Lung (tissue), 11 donors: ENCODE measurements at regions not wholly inside any gene's neighbourhood (a gene's known extent, or its start where the extent isn't known, plus 50 kb on each side); places are given as distances from the start of the nearest gene placed in this dataset.

Experiments used
- ATAC-seq: fragments of 200-7000 bp; cut with Tn5 transposase; one replicate; pipeline ENCODE4 v1.9.1; 2020; ENCODE audit warnings: moderate number of reproducible peaks; ENCODE audit not compliant: insufficient read depth, low FRiP score
- DNase-seq, 3 donors: peaks; one replicate each; pipeline ENCODE4 v3.0.0-alpha.2; 2013 to 2017
- H3K27ac ChIP-seq, 2 donors: one replicate each; pipeline ENCODE4 v1.5.1; 2013; ENCODE audit warnings: mild to moderate bottlenecking in 2 of 2, moderate library complexity in 2 of 2, control low read depth in 1 of 2, inconsistent platforms in 1 of 2, low read depth in 1 of 2, low read length in 1 of 2
- H3K27me3 ChIP-seq, 3 donors: one replicate each; pipeline ENCODE4 v1.5.1; 2013; ENCODE audit warnings: low read length in 2 of 3; ENCODE audit not compliant: control insufficient read depth in 3 of 3, insufficient read depth in 3 of 3
- H3K36me3 ChIP-seq, 4 donors: one replicate each; pipeline ENCODE4 v1.5.1; 2013; ENCODE audit warnings: low read length in 4 of 4, mild to moderate bottlenecking in 1 of 4, moderate library complexity in 1 of 4; ENCODE audit not compliant: control insufficient read depth in 4 of 4, insufficient read depth in 4 of 4
- H3K4me1 ChIP-seq, 5 donors: one replicate each; pipeline ENCODE4 v1.5.1; 2013; ENCODE audit warnings: low read length in 5 of 5, mild to moderate bottlenecking in 2 of 5, moderate library complexity in 1 of 5; ENCODE audit not compliant: control insufficient read depth in 5 of 5, insufficient read depth in 5 of 5
- H3K4me3 ChIP-seq: one replicate; pipeline ENCODE4 v1.5.1; 2013; ENCODE audit warnings: mild to moderate bottlenecking, control low read depth, moderate library complexity
- H3K9ac ChIP-seq, 2 donors: one replicate each; pipeline ENCODE4 v1.5.1; 2013; ENCODE audit warnings: low read length in 2 of 2, control low read depth in 1 of 2; ENCODE audit not compliant: insufficient read depth in 1 of 2
- H3K9me3 ChIP-seq, 4 donors: one replicate each; pipeline ENCODE4 v1.5.1; 2013; ENCODE audit warnings: low read length in 3 of 4, mild to moderate bottlenecking in 1 of 4, moderate library complexity in 1 of 4; ENCODE audit not compliant: control insufficient read depth in 4 of 4, insufficient read depth in 3 of 4
- WGBS, 2 donors: extraction: QIAGEN DNeasy Blood & Tissue Kit; methylation state at CpG; one replicate each; pipeline ENCODE4 v1.1.7; 2013; 5-methylcytosine and 5-hydroxymethylcytosine counted together
- TF ChIP-seq, protein P1 (sequence below): IDR thresholded peaks from 2 replicates; pipeline ENCODE4 v1.5.1; 2012; ENCODE audit warnings: mild to moderate bottlenecking; ENCODE audit errors: control extremely low read depth, extremely low read depth
- donor health status: control.
- donor health status: control.
- donor health status: Bipolar disorder and iron deficiency.
- donor health status: healthy.
- donor health status: DM: yes; HTN: yes; CAD: no.

GRCh38 chr17:83182620-83183101 lies 103.3 kb downstream of the METRNL start:
- Histone ChIP-seq H3K9me3 (no peaks in the 10 kb centered on the region), H3K27ac (no peak overlapping the region), H3K4me1 (peaks cover 0 to 33% (median 16%) of the 10 kb centered on the region in 5 donors), H3K36me3 (no peaks in the 10 kb centered on the region), H3K4me3 (no peak overlapping the region), H3K27me3 (no peaks in the 10 kb centered on the region), H3K9ac (no peak overlapping the region)
- ATAC-seq (no peak), DNase-seq (peak; percentile 12 to 52 (median 46))
- WGBS, 2 donors: 67 to 71% methylated on average over 14 of the region's 14 CpGs
- TF ChIP-seq, protein P1, sequence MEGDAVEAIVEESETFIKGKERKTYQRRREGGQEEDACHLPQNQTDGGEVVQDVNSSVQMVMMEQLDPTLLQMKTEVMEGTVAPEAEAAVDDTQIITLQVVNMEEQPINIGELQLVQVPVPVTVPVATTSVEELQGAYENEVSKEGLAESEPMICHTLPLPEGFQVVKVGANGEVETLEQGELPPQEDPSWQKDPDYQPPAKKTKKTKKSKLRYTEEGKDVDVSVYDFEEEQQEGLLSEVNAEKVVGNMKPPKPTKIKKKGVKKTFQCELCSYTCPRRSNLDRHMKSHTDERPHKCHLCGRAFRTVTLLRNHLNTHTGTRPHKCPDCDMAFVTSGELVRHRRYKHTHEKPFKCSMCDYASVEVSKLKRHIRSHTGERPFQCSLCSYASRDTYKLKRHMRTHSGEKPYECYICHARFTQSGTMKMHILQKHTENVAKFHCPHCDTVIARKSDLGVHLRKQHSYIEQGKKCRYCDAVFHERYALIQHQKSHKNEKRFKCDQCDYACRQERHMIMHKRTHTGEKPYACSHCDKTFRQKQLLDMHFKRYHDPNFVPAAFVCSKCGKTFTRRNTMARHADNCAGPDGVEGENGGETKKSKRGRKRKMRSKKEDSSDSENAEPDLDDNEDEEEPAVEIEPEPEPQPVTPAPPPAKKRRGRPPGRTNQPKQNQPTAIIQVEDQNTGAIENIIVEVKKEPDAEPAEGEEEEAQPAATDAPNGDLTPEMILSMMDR: no peak

GRCh38 chr17:83183145-83183948 lies 103.9 kb downstream of the METRNL start:
- H3K4me1 ChIP-seq: peaks cover 0 to 33% (median 16%) of the 10 kb centered on the region in 5 donors
- H3K9me3 ChIP-seq: peaks cover 0 to 4% (median 0%) of the 10 kb centered on the region in 4 donors
- no peaks in the 10 kb centered on the region for H3K36me3 ChIP-seq
- H3K27me3 ChIP-seq: no peaks in the 10 kb centered on the region
- DNase-seq (peak; percentile 74 to 78 (median 78)), ATAC-seq (no peak)
- TF ChIP-seq, protein P1: no peak
- H3K4me3 ChIP-seq: no peak overlapping the region
- WGBS, 2 donors: 68 to 82% methylated on average over 28 of the region's 28 CpGs
- H3K27ac ChIP-seq: peak overlapping the region in 1 of 2 donors; percentile 47
- peak overlapping the region in 1 of 2 donors; percentile 26 for H3K9ac ChIP-seq

DNA sequence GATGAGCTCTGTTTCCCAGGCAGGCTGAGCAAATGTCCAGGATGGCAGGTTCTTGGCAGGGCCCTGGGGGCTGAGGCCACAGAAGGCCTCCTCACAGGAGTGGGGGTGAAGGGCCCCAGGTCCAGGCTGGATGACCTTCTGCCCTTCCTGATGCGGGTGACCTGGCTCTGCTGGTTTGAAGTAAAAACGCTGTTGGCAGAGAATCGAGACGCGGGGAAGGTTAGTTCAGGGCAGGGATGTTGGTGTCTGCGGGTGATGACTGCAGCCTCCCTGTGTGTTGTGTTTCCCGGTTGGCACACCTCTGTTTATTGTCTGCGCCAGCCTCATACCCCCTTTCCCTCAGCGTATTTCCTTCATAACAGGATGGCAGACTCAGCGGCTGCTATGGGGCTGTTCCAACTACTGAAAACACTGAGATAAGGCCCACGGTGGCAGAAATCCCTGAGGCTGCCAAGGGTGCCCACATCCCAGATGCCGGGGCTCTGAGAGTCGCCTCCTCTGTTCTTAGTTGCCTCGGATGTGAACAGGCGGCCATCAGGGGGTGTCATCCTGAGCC lies 104.6 kb downstream of the METRNL start:
- 65 to 82% methylated on average over 15 of the region's 15 CpGs for WGBS, 2 donors
- TF ChIP-seq, protein P1: no peak
- Histone ChIP-seq H3K9me3 (peaks cover 0 to 4% (median under 1%) of the 10 kb centered on the region in 4 donors), H3K27me3 (no peaks in the 10 kb centered on the region), H3K9ac (no peak overlapping the region), H3K4me3 (no peak overlapping the region), H3K4me1 (peaks cover 0 to 33% (median 17%) of the 10 kb centered on the region in 5 donors), H3K36me3 (no peaks in the 10 kb centered on the region), H3K27ac (peak overlapping the region in 1 of 2 donors; percentile 47)
- DNase-seq (no peak), ATAC-seq (no peak)
